ENCODE measurements at regions not wholly inside any gene's neighbourhood (a gene's known extent, or its start where the extent isn't known, plus 50 kb on each side); places are given as distances from the start of the nearest gene placed in this dataset.

DNA sequence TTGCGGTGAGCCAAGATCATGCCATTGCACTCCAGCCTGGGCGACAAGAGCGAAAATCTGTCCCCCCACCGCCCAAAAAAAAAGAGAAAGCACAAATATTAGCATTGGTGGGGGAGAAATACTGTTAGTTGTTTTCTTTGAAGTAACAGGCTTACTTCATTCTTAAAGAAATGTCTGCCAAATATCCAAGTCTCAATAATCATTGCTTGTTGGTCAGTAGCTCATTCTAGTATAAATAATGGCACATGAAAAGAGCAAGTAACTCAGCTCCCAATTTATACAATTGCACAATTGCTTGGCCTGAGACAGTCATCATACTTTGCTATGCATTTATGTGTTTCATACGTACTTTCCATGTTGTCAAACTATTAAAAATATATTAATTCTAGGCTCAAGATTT lies 499.2 kb upstream of the PLXNA2 start:
- TF ChIP-seq, protein P1, sequence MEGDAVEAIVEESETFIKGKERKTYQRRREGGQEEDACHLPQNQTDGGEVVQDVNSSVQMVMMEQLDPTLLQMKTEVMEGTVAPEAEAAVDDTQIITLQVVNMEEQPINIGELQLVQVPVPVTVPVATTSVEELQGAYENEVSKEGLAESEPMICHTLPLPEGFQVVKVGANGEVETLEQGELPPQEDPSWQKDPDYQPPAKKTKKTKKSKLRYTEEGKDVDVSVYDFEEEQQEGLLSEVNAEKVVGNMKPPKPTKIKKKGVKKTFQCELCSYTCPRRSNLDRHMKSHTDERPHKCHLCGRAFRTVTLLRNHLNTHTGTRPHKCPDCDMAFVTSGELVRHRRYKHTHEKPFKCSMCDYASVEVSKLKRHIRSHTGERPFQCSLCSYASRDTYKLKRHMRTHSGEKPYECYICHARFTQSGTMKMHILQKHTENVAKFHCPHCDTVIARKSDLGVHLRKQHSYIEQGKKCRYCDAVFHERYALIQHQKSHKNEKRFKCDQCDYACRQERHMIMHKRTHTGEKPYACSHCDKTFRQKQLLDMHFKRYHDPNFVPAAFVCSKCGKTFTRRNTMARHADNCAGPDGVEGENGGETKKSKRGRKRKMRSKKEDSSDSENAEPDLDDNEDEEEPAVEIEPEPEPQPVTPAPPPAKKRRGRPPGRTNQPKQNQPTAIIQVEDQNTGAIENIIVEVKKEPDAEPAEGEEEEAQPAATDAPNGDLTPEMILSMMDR (IDR thresholded peaks at IDR 0.05) = no peak
- no peak for TF ChIP-seq POLR2AphosphoS5 (IDR thresholded peaks at IDR 0.05)

Data from sigmoid colon (tissue), 4 donors.